ENCODE measurements at regions not wholly inside any gene's neighbourhood (a gene's known extent, or its start where the extent isn't known, plus 50 kb on each side); places are given as distances from the start of the nearest gene placed in this dataset.

DNA sequence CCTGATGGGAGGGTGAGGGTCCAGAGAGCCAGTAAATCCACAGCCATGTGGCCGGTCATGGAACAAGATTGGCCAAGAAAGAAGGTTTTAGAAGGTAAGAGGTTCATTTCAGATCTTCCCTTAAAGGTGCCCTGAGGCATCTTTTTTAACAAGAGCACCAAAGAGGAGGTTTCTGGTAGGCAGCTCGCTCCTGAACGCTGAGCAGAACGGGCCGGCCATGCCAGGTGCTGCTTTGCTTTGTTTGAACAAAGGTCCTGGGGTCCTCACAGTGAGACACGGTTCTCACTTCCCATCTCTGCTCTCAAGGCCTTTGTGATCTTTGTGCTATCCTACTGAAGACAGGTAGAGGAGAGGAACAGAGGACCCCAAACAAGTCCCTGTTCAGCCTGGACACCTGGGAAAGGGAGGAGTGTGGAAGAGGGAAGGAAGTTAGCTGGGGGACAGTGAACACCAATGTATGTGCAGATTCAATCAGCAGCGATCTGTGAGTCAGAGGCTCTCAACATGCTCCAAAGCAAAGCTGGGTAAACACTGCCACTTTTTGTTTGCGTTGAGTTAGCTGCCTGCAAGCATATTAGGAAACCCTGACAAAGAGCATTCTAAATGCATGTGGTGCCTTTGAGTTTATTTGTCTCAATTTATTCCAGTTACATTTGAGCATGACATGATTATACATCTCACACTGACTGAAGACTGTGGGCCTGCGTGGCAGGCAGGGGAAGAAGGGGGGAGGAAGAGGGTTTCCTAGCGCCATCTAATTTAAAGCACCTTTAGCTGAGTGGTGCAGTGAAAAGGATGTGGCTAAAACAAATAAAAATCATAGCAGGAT, 102.4 kb downstream of the ASB1 start:
- no peak for TF ChIP-seq YY1 (IDR thresholded peaks at IDR 0.05; ENCODE audit: low read depth)
- TF ChIP-seq FOXM1 (IDR thresholded peaks at IDR 0.05; ENCODE audit: borderline replicate concordance, low read depth), result no peak
- TF ChIP-seq RAD21 (IDR thresholded peaks at IDR 0.05; ENCODE audit: low read depth), result no peak
- TF ChIP-seq, protein P1, sequence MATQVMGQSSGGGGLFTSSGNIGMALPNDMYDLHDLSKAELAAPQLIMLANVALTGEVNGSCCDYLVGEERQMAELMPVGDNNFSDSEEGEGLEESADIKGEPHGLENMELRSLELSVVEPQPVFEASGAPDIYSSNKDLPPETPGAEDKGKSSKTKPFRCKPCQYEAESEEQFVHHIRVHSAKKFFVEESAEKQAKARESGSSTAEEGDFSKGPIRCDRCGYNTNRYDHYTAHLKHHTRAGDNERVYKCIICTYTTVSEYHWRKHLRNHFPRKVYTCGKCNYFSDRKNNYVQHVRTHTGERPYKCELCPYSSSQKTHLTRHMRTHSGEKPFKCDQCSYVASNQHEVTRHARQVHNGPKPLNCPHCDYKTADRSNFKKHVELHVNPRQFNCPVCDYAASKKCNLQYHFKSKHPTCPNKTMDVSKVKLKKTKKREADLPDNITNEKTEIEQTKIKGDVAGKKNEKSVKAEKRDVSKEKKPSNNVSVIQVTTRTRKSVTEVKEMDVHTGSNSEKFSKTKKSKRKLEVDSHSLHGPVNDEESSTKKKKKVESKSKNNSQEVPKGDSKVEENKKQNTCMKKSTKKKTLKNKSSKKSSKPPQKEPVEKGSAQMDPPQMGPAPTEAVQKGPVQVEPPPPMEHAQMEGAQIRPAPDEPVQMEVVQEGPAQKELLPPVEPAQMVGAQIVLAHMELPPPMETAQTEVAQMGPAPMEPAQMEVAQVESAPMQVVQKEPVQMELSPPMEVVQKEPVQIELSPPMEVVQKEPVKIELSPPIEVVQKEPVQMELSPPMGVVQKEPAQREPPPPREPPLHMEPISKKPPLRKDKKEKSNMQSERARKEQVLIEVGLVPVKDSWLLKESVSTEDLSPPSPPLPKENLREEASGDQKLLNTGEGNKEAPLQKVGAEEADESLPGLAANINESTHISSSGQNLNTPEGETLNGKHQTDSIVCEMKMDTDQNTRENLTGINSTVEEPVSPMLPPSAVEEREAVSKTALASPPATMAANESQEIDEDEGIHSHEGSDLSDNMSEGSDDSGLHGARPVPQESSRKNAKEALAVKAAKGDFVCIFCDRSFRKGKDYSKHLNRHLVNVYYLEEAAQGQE (IDR thresholded peaks at IDR 0.05; ENCODE audit: low read depth), result no peak
- TF ChIP-seq CEBPB (IDR thresholded peaks at IDR 0.05), result no peak
- TF ChIP-seq NFIC (IDR thresholded peaks at IDR 0.05), result no peak
- TF ChIP-seq EP300 (IDR thresholded peaks at IDR 0.05; ENCODE audit: borderline replicate concordance), result no peak
- TF ChIP-seq, protein P2, sequence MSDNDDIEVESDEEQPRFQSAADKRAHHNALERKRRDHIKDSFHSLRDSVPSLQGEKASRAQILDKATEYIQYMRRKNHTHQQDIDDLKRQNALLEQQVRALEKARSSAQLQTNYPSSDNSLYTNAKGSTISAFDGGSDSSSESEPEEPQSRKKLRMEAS (IDR thresholded peaks at IDR 0.05), result no peak
- TF ChIP-seq ZBTB7A (IDR thresholded peaks at IDR 0.05; ENCODE audit: low read depth), result no peak
- TF ChIP-seq, protein P3, sequence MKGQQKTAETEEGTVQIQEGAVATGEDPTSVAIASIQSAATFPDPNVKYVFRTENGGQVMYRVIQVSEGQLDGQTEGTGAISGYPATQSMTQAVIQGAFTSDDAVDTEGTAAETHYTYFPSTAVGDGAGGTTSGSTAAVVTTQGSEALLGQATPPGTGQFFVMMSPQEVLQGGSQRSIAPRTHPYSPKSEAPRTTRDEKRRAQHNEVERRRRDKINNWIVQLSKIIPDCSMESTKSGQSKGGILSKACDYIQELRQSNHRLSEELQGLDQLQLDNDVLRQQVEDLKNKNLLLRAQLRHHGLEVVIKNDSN (IDR thresholded peaks at IDR 0.05), result no peak
- TF ChIP-seq TCF12 (IDR thresholded peaks at IDR 0.05; ENCODE audit: low read depth), result no peak

DNA sequence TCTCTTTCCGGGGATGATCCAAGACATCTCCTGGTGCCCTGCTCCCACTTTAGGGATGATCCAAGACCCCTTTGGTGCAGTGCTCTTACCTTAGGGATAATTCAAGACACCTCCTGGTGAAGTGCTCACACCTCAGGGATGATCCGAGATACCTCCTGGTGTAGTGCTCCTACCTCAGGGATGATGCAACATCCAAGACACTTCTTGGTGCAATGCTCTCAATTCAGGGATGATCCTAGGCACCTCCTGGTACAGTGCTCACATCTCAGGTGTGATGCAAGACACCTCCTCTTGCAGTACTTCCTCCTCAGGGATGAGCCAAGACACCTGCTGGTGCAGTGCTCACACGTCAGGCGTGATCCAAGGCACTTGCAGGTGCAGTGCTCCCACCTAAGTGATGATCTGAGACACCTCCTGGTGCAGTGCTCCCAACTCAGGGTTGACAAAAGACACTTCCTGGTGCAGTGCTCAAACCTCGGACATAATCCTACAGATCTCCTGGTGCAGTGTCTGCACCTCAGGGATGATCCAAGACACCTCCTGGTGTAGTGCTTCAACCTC, 122.3 kb downstream of the ASB1 start:
- TF ChIP-seq, protein P3 (IDR thresholded peaks at IDR 0.05), result no peak
- no peak for TF ChIP-seq ZBTB7A (IDR thresholded peaks at IDR 0.05; ENCODE audit: low read depth)
- TF ChIP-seq EP300 (IDR thresholded peaks at IDR 0.05; ENCODE audit: borderline replicate concordance), result no peak
- no peak for TF ChIP-seq CREB1 (IDR thresholded peaks at IDR 0.05; ENCODE audit: low read depth)

DNA sequence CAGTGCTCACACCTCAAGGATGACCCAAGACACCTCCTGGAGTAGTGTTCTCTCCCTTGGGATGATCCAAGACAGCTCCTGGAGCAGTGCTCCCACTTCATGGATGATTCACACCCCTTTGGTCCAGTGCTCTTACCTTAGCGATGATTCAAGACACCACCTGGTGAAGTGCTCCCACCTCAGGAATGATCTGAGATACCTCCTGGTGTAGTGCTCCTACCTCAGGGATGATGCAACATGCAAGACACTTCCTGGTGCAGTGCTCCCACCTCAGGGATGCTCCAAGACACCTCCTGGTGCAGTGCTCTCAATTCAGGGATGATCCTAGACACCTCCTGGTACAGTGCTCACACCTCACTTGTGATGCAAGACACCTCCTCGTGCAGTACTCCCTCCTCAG, 123.1 kb downstream of the ASB1 start:
- TF ChIP-seq CEBPB (IDR thresholded peaks at IDR 0.05) (no peak), FOXM1 (IDR thresholded peaks at IDR 0.05; ENCODE audit: borderline replicate concordance, low read depth) (no peak), TCF12 (IDR thresholded peaks at IDR 0.05; ENCODE audit: low read depth) (no peak), EP300 (IDR thresholded peaks at IDR 0.05; ENCODE audit: borderline replicate concordance) (no peak), NFIC (IDR thresholded peaks at IDR 0.05) (no peak), TEAD4 (IDR thresholded peaks at IDR 0.05) (no peak), TAF1 (IDR thresholded peaks at IDR 0.05; ENCODE audit: low read depth) (no peak), ZBTB7A (IDR thresholded peaks at IDR 0.05; ENCODE audit: low read depth) (no peak), EGR1 (IDR thresholded peaks at IDR 0.05) (no peak), YY1 (IDR thresholded peaks at IDR 0.05; ENCODE audit: low read depth) (no peak), RAD21 (IDR thresholded peaks at IDR 0.05; ENCODE audit: low read depth) (no peak), CREB1 (IDR thresholded peaks at IDR 0.05; ENCODE audit: low read depth) (no peak)
- TF ChIP-seq, protein P3 (IDR thresholded peaks at IDR 0.05), result no peak
- TF ChIP-seq, protein P2 (IDR thresholded peaks at IDR 0.05), result no peak
- TF ChIP-seq, protein P1 (IDR thresholded peaks at IDR 0.05; ENCODE audit: low read depth), result no peak

DNA sequence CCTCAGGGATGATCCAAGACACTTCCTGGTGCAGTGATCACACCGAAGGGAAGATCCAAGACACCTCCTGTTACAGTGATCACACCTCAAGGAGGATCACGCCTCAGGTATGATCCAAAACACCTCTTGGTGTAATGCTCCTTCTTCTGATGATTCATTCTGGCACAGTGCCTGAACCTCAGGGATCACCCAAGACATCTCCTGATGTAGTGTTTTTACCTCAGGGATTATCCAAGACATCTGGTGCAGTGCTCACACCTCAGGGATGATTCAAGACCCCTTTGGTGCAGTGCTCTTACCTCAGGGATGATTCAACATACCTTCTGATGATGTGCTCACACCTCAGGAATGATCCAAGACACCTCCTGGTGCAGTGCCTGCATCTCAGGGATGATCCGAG, 124.4 kb downstream of the ASB1 start:
- TF ChIP-seq TCF12 (IDR thresholded peaks at IDR 0.05; ENCODE audit: low read depth) (no peak), TEAD4 (IDR thresholded peaks at IDR 0.05) (no peak), ZBTB7A (IDR thresholded peaks at IDR 0.05; ENCODE audit: low read depth) (no peak), YY1 (IDR thresholded peaks at IDR 0.05; ENCODE audit: low read depth) (no peak), CREB1 (IDR thresholded peaks at IDR 0.05; ENCODE audit: low read depth) (no peak), TAF1 (IDR thresholded peaks at IDR 0.05; ENCODE audit: low read depth) (no peak), EGR1 (IDR thresholded peaks at IDR 0.05) (no peak), NFIC (IDR thresholded peaks at IDR 0.05) (no peak), CEBPB (IDR thresholded peaks at IDR 0.05) (no peak), RAD21 (IDR thresholded peaks at IDR 0.05; ENCODE audit: low read depth) (no peak), EP300 (IDR thresholded peaks at IDR 0.05; ENCODE audit: borderline replicate concordance) (no peak)
- TF ChIP-seq, protein P2 (IDR thresholded peaks at IDR 0.05), result no peak
- TF ChIP-seq, protein P3 (IDR thresholded peaks at IDR 0.05), result no peak
- TF ChIP-seq, protein P1 (IDR thresholded peaks at IDR 0.05; ENCODE audit: low read depth), result no peak

Data from Ishikawa (cell line).